GM21529 (cell line): ENCODE measurements at regions not wholly inside any gene's neighbourhood (a gene's known extent, or its start where the extent isn't known, plus 50 kb on each side); places are given as distances from the start of the nearest gene placed in this dataset.

Experiments
- ATAC-seq: cut with Tn5 transposase; IDR thresholded peaks from one replicate; pipeline ENCODE4 v1.9.1; 2021; ENCODE audit not compliant: unreplicated experiment

DNA sequence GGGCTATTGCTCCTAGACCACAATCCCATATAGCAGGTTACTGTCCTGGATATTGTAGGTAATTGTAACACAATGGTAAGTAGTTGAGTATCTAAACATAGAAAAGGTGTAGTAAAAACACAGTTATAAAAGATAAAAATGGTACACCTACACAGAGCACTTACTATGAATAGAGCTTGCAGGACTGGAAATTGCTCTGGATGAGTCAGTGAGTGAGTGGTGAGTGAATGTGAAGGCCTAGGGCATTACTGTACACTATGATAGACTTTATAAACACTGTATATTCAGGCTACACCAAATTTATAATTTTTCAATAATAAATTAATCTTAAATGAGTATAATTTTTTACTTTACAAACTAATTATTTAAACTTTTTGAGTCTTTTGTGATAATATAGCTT is 425.7 kb downstream of the PABPC4L start:
- no peak for ATAC-seq

DNA sequence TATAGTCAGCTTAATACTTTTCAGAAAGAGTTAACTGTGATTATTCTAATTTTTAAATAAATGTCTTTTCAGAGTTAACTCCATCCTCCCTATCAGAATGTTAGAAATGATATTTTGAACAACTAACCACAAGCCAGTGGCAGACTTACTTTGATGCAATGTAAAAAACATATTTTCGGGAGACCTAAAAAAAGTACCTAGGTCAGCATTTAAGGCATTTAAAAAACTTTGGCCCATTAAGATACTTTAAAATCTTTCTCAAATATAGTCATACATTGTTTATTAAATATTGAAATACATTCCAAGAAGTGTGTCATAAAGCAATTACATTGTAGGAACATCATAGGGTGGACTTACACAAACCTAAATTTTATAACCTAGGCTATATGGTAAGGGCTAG is 426.1 kb downstream of the PABPC4L start:
- ATAC-seq: no peak

GRCh38 chr4:133759428-133759827 is 442.2 kb downstream of the PABPC4L start:
- ATAC-seq: no peak

- ATAC-seq: no peak
Measured at GRCh38 chr4:133741766-133742165, 459.8 kb downstream of the PABPC4L start.

GRCh38 chr4:133720001-133720400 is 481.6 kb downstream of the PABPC4L start:
- no peak for ATAC-seq

GRCh38 chr4:133719098-133719497 is 482.5 kb downstream of the PABPC4L start:
- no peak for ATAC-seq

GRCh38 chr4:133714211-133714610 is 487.4 kb downstream of the PABPC4L start:
- no peak for ATAC-seq

- no peak for ATAC-seq
Measured at GRCh38 chr4:133713340-133713739, 488.2 kb downstream of the PABPC4L start.

DNA sequence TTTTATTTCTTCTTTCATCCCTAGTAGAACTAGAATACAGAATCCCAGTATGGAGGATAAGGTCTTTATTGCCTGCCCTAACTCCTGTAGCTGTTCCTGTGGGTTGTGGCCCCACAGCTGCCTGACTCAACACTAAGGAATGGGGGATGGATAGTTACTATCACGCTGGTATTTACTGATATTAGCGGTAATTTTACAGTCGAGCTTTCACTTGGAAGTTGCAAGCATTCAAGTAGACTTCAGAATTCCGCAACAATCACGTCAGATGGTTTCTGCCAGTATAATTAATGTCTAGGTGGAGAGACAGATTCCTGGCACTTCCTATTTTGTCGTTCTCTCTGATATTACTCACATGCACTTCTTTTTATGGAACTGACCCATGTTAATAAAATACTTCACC is 489.8 kb downstream of the PABPC4L start:
- no peak for ATAC-seq

DNA sequence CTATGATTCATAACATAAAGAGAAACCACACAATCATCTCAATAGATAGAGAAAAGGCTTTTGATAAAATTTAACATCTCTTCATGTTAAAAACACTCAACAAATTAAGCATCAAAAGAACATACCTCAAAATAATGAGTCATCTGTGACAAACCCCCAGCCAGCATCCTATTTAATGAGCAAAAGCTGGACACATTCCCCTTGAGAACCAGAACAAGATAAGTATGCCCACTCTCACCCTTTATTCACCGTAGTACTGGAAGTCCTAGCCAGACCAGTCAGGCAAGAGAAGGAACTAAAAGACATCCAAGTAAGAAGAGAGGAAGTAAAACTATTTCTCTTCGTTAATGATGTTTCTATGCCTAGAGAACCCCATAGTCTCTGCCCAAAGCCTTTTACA is 507.2 kb downstream of the PABPC4L start:
- no peak for ATAC-seq

DNA sequence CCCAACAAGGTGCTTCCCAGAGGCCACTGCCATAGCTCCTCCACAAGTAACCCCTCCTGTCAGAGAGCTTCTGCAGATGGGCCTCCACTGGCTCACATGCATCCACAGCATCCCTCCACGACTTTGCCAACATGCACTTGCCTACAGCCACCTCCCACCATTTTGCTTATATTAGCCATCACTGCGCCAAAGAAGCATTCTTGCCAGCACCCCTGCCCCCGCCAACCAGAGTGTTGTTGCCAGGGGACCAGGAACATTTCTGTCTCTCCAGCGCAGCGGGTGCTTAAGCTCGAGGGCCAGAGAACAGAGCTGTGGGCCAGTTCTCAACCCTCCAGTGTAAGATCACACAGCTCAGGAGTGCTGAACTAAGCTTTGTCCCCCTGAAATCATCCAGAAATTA is 517.6 kb downstream of the PABPC4L start:
- no peak for ATAC-seq

DNA sequence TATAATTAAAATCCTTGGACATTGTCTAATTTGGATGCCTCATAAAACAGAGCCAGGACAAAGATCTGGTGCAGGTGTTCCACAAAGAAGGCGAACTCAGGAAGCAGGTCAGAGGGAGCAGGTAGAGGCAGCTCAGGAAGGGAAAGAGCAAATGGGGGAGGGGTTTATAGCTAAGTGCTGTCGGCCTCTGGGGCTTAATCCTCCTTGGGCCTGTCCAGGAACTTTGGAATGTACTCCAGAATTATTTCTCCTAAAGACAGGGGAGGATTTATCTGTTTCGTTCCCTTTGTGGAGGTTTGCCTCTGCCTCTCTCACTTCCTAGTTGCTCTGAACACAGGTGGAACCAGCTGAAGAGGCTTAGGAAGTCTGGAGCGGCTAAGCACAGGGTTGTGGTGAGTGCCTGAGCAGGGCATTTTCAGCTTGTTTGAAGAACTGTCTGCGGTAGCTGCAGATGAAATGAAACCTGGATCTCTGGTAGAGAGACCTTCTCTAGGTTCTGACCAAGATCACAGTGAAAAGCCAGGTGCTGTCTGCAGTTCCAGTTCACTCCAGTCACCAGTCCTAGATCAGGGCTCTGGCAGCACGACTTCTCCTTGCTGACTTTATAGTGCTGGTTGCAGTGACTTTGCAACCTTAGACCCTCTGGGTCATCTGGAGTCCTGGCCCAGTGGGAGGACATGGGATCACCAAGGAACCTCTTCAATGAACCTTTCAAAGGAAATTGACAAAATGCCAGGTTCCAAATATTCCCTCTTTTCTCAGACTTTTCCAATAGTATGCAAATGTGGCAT is 519.2 kb downstream of the PCDH10 start:
- ATAC-seq: no peak

DNA sequence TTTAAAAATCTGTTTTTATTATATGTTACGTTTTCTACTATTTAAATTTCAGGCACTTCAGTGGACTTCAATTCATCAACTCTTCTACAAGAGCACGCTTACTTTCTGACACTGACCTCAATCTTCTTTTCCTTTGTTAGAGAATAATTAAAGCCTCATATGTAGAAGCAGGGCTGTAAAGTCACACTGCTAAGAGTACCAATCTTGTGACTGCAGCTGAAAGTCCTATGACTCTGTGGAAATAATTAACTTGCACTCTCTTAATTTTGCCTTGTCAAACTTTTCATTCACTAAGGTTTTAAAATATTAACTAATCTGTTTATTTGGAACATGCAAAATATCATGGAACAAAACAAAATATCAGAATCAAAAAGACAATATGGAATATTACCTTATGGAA is 498.1 kb downstream of the PCDH10 start:
- no peak for ATAC-seq

DNA sequence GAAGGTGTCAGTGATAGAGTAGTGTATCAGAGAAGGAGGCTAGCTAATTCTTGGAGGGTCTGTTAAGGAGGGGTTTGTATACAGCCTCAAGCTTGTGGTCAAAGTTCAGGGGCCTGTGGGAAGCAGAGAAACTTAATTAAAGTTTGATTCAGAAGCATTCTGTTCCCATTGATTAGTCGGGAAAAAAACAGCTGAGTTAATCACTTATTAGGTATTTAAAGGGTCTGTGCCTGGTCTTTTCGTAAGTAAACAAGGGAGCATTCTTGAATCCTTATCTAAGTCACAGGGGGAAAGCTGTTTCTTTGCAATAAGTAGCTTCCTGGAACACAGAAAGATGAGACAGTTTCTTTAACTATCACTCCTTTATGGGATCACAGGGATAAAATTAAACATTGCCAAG is 492.1 kb downstream of the PCDH10 start:
- ATAC-seq: no peak

DNA sequence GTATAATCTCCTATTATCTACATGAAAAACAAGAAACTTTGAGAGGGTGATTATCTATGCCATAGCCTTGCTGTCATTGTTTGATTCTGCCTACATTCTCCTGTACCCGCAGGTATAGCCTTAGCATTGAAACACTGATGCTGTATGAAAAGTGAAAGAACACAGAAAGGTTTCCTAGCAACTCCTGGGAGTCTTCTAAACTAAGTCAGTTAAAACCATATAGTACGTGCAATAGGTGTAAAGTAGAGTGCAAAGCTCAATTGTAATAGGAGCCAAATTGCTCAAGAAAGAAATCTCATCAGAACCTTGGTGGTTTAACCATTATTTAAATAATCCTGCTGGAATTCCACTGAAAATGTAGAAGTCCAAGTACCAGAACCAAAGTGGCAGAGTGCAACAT is 489.7 kb downstream of the PCDH10 start:
- ATAC-seq: no peak

DNA sequence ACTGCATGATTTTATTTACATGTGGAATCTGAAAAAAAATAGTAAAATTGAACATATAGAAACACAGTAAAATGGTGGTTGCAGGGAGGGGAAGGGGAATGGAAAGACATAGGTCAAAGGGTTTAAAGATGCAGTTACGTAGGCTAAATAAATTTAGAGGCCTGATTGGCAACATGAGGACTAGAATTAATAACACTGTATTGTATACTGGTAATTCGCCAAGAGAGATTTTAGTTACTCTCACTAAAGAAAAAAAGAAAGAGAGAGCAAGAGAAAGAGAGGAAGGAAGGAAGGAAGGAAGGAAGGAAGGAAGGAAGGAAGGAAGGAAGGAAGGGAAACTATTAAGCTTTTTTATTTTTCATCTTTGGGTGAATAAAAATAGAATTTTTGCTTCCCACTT is 488.1 kb downstream of the PCDH10 start:
- no peak for ATAC-seq

- no peak for ATAC-seq
Measured at GRCh38 chr4:133624744-133625143, 475.6 kb downstream of the PCDH10 start.

DNA sequence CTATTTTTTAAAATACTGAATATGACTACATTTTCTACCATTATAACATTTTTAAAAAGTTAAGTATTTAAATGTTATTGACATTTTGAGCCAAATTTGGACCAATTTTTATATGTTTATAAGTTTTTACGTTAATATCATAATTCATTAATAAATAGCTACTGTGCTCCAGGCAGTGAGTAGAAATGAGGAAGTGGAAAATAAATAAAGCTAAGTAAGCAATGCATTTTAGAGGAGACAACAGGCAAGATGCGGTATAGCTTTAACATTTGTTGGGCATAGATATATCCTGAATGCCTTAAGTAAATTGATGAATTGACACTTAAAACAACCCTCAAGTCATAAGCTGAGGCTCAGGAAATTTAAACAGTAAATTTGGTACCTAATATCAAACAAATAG is 474.8 kb downstream of the PCDH10 start:
- ATAC-seq: no peak

- ATAC-seq: no peak
Measured at GRCh38 chr4:133621628-133622027, 472.5 kb downstream of the PCDH10 start.

GRCh38 chr4:133620555-133620954 is 471.5 kb downstream of the PCDH10 start:
- no peak for ATAC-seq

DNA sequence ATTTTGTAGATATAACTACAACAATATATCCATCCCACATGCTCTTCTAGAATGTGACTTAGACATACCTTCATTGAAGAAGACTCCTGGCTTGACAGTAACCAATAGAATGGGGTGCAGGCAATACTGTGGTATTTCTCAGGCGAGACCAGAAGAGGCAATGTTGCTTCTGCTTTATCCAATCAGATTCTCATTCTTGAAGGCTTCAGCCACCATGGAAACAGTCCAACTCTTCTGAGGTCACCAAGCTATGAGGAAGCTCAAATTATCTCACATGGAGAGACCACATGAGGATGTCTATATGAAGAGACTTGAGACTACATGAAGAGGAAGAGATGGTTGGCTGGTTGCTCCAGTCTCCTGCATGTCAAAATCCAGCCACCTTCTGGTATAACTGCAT is 469.9 kb downstream of the PCDH10 start:
- no peak for ATAC-seq

- ATAC-seq: no peak
Measured at GRCh38 chr4:133600008-133600407, 450.9 kb downstream of the PCDH10 start.

DNA sequence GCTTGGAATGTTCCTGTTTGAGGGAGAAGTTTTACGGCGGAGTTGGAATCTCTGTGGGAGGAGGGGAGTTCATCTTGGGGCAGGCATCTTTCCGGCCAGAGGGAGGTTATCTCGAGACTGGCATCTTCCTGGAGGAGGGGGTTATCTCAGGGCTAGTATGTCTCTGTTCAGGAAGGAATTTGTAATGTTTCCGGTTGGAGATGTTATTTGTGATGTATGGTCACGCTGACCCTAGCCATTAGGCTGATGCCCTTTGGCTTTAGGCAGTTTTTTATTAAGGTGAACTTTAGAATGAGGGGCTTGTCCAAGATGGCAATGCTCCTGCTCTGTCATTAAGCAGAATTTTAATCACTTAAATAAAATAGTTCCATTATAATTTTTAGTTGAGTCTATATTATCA is 449.7 kb downstream of the PCDH10 start:
- ATAC-seq: no peak
